ENCODE measurements at regions not wholly inside any gene's neighbourhood (a gene's known extent, or its start where the extent isn't known, plus 50 kb on each side); places are given as distances from the start of the nearest gene placed in this dataset.

DNA sequence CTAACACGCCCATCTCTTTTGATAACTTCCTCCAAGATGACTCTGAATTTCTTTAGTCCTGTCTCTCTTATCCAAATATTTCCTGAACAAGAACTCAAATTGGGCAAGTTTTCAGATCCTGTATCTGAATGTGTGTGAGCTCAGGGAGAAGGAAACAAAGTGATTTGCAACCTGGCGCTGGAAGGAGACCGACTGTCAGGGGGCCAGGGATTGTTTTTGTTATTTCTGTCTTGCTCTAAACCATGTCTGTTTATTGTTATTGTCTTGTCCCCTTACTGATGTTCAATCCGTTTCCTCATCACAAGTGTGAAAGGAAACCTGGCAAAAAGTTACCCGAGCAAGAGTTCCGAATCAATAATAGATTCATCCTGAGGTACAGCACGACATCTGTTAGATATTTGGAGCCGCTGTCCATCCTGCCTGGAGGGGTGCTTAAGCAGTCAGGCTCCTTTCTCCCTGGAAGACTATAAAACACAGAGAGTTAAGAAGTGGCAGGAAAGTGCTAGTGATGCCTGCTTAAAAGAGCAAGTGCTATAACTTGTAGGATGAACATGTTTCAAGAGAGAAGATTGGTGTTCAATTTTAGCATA lies 132.5 kb upstream of the OSR1 start:
- BruUV-seq (replicated peaks), result no TSS peak
- Histone ChIP-seq H3K27me3 (ENCODE audit: control insufficient read depth, insufficient read depth, low read length) (no peaks in the 10 kb centered on the region), H3K9me3 (ENCODE audit: control insufficient read depth, insufficient read depth, low read depth, low read length) (no peaks in the 10 kb centered on the region), H3K27ac (ENCODE audit: low read length) (no peak overlapping the region), H3K4me3 (ENCODE audit: low read depth in 2 of 2, low read length in 2 of 2) (no peak overlapping the region), H3K36me3 (ENCODE audit: control insufficient read depth, insufficient read depth, low read length) (no peaks in the 10 kb centered on the region), H3K4me1 (ENCODE audit: control insufficient read depth, insufficient read depth, low read length) (no peaks in the 10 kb centered on the region)
- CTCF ChIA-PET, result no interaction called here
- DNase-seq (ENCODE audit: low read depth, low spot score) (no peak), ATAC-seq (no peak)
- intact Hi-C loops (cut with micrococcal nuclease; ENCODE audit: unreplicated experiment) (no loop called here), in situ Hi-C loops (cut with HindIII; ENCODE audit: low pct_unique_long_range_greater_than_20kb, low sequenced_read_pairs) (no loop called here)
- POLR2A ChIA-PET, result no interaction called here
- TF ChIP-seq TCF7L2 (IDR thresholded peaks at IDR 0.05; ENCODE audit: low read depth, low read length) (no peak), CTCF (IDR thresholded peaks at IDR 0.05) (no peak), POLR2AphosphoS5 (IDR thresholded peaks at IDR 0.05; ENCODE audit: low read depth, low read length) (no peak), SIN3A (IDR thresholded peaks at IDR 0.05; ENCODE audit: borderline replicate concordance, insufficient read depth, low read depth, low read length) (no peak)
- TF ChIP-seq, protein P1, sequence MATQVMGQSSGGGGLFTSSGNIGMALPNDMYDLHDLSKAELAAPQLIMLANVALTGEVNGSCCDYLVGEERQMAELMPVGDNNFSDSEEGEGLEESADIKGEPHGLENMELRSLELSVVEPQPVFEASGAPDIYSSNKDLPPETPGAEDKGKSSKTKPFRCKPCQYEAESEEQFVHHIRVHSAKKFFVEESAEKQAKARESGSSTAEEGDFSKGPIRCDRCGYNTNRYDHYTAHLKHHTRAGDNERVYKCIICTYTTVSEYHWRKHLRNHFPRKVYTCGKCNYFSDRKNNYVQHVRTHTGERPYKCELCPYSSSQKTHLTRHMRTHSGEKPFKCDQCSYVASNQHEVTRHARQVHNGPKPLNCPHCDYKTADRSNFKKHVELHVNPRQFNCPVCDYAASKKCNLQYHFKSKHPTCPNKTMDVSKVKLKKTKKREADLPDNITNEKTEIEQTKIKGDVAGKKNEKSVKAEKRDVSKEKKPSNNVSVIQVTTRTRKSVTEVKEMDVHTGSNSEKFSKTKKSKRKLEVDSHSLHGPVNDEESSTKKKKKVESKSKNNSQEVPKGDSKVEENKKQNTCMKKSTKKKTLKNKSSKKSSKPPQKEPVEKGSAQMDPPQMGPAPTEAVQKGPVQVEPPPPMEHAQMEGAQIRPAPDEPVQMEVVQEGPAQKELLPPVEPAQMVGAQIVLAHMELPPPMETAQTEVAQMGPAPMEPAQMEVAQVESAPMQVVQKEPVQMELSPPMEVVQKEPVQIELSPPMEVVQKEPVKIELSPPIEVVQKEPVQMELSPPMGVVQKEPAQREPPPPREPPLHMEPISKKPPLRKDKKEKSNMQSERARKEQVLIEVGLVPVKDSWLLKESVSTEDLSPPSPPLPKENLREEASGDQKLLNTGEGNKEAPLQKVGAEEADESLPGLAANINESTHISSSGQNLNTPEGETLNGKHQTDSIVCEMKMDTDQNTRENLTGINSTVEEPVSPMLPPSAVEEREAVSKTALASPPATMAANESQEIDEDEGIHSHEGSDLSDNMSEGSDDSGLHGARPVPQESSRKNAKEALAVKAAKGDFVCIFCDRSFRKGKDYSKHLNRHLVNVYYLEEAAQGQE (IDR thresholded peaks at IDR 0.05; ENCODE audit: insufficient read depth in 1 of 2, low read depth in 2 of 2, low read length in 1 of 2), result no peak

DNA sequence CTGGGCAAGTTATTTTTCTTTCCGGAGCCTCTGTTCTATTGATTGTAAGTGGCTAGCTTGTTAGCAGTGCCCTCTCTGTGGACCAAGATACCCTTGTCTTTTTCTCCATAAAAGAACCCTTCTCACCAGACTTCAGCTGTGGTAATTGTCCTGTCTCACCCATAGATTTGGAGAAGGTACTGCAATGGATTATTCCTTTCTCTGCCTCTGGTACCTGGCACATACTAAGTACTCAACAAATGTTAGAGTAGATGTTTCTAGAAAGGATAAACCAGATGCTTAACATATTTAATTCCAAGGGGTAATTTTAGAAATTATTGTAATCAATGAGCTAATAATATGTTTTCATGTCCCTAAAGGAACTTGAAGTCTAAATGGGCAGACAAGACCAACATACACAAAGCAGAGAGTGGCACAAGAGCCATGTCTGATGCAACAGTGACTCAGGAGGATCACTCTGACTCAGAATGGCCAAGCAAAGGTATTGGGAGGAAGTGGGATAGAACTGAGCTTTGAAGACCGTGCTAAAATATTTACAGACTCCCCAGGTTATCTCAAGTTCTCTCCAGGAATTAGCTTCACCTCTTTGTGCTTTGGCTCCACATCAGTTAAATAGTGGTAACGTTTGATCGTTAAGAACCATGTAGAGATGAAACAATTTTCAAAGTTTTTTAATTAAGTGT lies 129.7 kb upstream of the OSR1 start:
- in situ Hi-C loops (cut with HindIII; ENCODE audit: low pct_unique_long_range_greater_than_20kb, low sequenced_read_pairs) (no loop called here), intact Hi-C loops (cut with micrococcal nuclease; ENCODE audit: unreplicated experiment) (no loop called here)
- H3K4me3 ChIP-seq (ENCODE audit: low read depth in 2 of 2, low read length in 2 of 2), result no peak overlapping the region
- H3K9me3 ChIP-seq (ENCODE audit: control insufficient read depth, insufficient read depth, low read depth, low read length), result no peaks in the 10 kb centered on the region
- H3K36me3 ChIP-seq (ENCODE audit: control insufficient read depth, insufficient read depth, low read length), result no peaks in the 10 kb centered on the region
- no peaks in the 10 kb centered on the region for H3K4me1 ChIP-seq (ENCODE audit: control insufficient read depth, insufficient read depth, low read length)
- H3K27ac ChIP-seq (ENCODE audit: low read length), result no peak overlapping the region
- POLR2A ChIA-PET, result no interaction called here
- BruUV-seq (replicated peaks), result no TSS peak
- no peak for TF ChIP-seq TCF7L2 (IDR thresholded peaks at IDR 0.05; ENCODE audit: low read depth, low read length)
- TF ChIP-seq SIN3A (IDR thresholded peaks at IDR 0.05; ENCODE audit: borderline replicate concordance, insufficient read depth, low read depth, low read length), result no peak
- TF ChIP-seq, protein P1 (IDR thresholded peaks at IDR 0.05; ENCODE audit: insufficient read depth in 1 of 2, low read depth in 2 of 2, low read length in 1 of 2), result no peak
- no peak for TF ChIP-seq CTCF (IDR thresholded peaks at IDR 0.05)
- TF ChIP-seq POLR2AphosphoS5 (IDR thresholded peaks at IDR 0.05; ENCODE audit: low read depth, low read length), result no peak
- CTCF ChIA-PET, result no interaction called here
- ATAC-seq (no peak), DNase-seq (ENCODE audit: low read depth, low spot score) (no peak)
- no peaks in the 10 kb centered on the region for H3K27me3 ChIP-seq (ENCODE audit: control insufficient read depth, insufficient read depth, low read length)
